Kidney tubule cell (primary cell): ENCODE measurements at regions not wholly inside any gene's neighbourhood (a gene's known extent, or its start where the extent isn't known, plus 50 kb on each side); places are given as distances from the start of the nearest gene placed in this dataset.
"Not testable (repeated sequence)": the region's sequence is repeated elsewhere in the genome, so short reads cannot be mapped to it uniquely, and the experiment has no call there.

Source experiments
- DNase-seq: peaks from one replicate; pipeline ENCODE4 v3.0.0-alpha.2; 2018; ENCODE audit warnings: low spot score

DNA sequence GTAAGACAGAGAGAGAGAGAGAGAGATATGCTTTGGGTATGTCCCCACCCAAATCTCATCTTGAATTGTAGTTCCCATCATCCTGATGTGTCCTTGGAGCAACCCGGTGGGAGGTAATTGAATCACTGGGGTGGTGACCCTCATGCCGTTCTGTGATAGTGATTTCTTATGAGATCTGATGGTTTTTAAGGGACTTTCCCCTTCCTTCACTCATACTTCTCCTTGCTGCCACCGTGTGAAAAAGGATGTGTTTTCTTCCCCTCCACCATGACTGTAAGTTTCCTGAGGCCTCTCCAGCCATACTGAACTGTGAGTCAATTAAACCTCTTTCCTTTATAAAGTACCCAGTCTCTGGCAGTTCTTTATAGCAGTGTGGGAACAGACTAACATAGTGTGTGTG is 60.3 kb downstream of the EOMES start:
- no peak for DNase-seq

DNA sequence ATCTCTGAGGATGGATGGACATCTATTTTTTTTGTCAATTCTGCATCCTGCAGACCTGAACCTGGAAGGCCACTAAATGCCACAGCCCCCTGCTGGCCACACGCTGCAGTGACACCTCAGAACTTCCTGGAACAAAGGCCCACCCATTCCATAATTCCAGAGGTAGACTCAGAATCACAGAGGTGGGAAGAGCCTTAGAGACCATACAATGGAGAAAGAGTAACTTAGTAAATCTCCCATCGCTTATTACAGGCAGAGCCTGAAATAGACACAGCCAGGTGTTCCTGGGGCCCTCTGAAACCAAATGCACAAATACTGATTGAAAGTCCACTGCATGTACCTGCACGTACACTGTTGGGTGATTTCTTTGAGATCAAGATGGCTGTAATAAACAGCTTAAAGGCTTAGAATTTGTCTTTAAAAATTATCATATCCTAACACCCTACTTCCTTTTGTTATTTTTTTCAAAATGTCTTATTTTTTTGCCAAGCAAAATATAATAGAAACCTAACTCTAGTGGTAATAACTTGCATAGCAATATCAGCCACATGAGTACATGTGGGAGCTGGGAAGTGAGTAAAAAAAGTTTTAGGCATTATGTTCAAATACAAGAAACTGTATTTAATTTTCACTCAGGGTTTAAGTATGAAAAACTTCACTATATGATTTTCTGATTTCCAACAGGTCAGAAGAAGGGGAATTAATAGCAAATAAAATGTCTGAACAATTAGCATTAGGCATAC is 62.7 kb downstream of the EOMES start:
- DNase-seq, result peak; percentile 65

DNA sequence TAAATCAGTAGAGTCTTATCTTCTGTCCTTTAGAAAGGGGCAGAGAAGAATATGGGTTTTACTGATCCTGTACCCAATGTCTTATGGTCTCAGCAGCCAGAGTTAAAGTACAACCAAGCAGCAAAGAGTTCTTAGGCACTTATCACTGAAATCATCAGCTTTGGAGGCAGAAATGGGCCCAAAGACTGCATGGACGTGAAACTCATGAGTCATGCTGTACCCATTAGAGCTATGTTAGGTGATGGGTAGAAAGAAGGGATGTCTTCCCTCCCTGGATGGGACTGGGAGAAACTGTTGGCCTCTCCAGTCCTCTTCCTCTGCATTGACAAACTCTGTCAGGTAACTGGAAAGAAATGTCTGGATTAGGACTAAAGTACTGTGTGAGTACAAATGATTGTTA is 63.4 kb downstream of the EOMES start:
- peak; percentile 41 for DNase-seq

DNA sequence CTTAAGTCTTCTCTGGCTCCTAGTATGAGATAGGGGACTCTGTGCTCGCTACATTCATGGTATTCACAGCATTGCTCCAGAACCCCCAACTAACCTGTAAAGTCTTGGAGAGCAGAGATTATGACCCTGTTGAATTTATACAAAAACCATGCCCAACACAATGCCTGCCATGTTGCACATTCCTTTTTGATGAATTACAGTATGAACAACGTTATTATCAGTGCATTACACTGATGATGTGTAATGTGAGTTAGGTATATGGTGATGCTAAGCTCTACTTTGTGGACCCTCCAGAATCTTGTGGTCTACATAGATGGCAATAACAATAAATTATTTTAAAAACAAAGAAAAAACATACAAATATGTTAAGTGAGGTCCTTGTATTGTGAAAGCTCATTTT is 64.3 kb downstream of the EOMES start:
- no peak for DNase-seq

DNA sequence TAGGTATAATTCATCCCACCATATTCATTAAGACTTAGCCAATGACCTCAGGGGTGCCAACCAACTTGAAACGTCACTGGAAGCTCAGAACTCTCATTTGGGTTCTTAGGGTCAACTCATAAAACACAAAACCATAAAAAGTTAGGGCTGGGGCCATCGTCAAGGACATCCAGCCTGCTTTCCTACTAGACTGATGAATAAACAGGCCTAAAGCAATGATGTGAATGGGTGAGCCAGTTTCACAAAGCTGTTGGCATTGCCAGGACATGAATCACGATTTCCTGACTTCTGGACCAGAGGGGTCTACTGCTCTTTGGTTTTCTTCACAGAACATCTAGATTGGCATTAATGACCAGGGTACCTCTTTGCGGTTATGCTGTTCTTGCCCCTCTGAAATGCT is 64.7 kb downstream of the EOMES start:
- DNase-seq, result peak; percentile 60

DNA sequence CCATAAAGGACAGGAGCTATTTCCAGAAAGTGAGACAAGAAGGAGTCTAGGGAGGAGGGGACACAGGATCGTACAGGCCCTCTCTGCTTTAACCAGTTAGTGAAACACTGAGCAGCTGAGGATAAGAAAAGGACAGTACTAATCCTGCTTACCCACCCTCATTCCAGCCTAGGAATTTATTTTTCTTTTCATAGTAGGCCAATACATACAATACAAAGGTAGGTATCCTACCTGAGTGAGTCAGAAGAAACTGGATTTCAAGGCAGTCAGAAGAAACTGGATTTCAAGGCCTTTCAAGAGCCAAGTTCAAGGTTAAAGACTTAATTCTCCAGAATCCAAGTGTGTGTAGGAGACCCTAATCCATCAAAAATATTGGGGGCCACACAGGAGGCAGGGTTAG is 65.3 kb downstream of the EOMES start:
- DNase-seq, result no peak

DNA sequence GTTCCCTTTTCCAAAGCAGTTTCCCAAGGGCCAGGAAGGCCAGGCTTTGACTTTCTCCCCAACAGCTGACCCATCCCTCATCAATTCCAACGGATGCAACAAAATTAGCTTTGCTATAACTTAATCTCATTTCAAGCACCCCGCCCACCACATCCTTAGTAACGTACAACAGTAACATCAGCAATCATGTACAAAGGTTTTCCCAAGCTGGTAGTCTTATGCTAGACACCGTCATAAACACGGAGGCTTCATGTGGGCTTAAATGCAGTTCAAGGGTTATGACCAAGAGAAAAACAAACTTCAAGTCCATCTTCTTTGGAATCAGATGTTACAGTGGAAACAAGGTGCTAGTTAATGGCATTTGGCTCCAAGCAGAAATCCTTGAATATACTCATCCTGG is 66.6 kb downstream of the EOMES start:
- DNase-seq, result no peak

DNA sequence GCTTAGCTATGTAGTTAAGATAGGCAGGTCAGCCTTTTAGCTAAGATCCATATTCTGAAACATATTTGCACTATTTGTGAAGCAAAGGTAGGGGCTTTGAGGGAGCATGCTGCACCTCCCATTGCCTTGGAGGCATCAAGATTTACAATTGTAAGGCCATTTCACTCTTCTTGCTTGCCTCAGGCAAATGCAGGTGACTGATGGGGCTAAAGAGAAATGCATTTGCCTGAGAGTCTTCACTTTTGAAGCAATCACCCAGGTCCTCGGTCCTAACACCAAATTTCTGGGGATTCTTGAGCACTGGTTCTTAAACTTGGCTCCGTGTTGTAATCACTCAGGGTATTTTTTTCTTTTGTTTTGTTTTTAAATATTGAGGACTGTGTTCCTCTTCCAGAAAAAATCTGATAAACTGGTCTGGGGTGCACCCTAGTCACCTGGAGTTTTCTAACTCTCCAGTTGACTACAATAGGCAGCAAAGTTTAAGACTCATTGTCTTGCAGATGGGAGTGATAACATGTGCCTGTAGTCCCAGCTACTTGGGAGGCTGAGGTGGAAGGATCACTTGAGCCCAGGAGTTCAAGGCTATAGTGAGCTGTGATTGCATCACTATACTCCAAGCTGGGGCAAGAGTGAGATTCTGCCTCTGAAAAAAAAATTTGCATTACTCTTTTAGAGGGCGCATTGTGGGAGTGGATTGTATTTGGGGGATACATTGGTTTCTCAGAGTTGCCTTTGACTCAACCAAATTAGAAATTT is 68.1 kb downstream of the EOMES start:
- no peak for DNase-seq

DNA sequence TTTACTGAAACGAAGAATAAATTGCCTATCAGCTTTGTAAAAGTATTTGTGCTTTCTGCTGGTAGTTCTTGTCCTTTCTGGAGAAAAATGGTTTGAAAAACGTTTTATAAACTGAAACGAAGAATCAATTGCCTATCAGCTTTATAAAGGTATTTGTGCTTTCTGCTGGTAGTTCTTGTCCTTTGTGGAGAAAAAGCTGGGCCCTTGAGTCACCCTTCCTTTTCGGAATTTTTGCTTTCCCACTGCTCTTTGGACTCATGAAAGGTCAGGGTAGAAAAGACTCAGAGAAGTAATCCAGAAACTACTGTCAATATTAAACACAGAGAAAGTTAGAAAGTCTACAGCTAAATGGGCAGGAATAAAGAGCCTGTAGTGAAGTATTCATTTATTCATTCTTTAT is 72.8 kb downstream of the EOMES start:
- DNase-seq, result no peak

DNA sequence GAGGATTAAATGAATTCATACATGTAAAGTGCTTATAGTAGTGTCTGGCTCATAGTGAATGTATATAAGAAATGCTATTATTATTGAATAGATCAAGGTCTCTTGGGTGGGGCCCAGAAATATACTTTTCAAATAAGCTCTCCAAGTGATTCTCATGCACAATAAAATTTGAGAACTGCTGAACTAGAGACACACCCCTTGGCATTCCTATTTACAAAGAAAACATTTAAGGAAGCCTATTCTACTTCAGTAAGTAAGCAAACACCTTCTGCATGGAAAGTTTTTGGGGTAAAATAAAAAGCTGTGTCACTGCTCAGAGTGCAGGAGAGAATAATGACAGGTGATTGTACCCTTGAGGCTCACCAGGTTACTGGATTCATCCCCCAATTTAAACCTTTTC is 75.2 kb downstream of the EOMES start:
- no peak for DNase-seq

DNA sequence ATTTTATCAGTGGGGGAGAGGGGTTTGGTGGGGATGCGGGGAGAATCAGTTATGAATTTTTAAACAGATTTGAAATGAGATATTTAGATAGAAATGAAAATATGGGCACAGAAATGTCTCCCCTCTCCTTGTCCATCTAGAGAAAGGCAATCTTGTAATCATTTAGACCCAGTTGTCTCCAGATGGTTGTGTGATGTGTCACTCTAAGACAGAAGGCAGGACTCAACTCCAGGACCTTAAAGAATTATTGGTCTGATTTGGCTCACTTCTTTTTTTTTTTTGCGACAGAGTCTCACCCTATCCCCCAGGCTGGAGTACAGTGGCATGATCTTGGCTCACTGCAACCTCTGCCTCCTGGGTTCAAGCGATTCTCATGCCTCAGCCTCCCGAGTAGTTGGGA is 77.2 kb downstream of the EOMES start:
- DNase-seq, result peak; percentile 51

DNA sequence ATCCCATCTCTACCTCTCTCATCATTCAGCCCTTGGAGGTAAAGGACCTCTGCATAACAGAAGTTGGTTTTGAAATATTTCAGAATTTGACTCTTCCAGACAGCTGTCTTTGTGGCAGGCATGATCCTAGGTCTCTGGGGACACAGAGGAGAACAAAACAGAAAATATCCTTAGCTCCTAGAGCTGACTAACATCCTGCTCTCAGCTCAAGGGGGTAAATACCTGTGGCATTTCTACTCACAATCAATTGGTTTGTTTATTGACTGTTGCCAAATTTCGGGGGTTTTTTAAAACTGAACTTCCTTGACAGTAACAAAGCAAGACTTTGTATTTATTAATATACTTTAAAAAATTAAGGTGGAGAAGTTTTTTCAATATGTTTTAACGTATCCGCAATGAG is 78.8 kb downstream of the EOMES start:
- DNase-seq, result peak; percentile 67

DNA sequence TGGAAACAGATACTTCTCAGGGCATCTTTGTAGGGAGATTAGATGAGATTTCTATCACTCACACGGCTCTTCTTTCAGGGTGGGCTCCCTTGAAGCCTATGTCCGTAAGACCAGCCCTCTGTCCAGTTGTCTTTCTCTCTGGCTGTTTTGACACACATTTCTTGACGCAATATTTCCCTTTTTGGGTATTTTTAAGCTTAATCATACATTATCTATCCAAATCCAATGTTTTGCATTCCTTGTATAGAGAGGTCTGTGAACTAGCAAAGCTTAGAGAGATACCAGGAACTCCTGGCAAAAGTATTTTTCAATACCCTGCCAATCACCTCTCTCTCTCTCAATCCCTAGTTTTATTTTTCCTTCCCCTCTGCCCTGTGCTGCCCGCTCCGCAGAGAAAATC is 79.3 kb downstream of the EOMES start:
- DNase-seq, result no peak

DNA sequence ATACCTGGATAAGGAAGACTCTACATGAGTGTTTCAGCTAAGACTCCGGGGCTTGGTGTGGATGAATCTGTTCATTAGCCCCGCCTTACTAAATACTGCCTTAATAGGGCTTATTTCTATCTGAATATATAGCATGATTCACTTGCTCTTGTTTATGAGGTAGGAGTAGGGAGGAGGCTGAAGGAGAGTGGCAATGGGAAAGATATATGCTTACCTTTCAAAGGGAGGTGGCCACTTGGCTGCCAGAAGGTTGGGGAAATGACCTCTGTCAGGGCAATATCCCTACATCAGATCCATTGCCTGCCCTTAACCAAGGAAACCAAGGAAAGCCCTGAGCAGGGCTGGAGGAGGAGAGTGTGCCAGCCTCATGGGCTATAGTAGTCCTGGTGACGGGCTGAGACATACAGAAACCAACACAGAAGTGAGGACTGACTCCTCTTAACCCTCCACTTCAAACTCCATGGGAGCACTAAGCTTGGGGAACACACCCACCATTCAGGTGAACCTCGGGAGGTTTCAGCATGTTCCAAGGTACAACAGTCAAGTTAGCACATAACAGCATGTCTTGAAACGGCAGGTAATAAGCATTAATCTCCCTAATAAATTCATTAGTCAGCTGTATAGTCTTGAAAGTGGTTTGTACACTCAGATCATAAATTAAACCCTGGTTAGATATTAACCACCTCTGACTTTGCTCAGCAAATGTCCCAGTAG is 80.1 kb downstream of the EOMES start:
- peak; percentile 62 for DNase-seq

DNA sequence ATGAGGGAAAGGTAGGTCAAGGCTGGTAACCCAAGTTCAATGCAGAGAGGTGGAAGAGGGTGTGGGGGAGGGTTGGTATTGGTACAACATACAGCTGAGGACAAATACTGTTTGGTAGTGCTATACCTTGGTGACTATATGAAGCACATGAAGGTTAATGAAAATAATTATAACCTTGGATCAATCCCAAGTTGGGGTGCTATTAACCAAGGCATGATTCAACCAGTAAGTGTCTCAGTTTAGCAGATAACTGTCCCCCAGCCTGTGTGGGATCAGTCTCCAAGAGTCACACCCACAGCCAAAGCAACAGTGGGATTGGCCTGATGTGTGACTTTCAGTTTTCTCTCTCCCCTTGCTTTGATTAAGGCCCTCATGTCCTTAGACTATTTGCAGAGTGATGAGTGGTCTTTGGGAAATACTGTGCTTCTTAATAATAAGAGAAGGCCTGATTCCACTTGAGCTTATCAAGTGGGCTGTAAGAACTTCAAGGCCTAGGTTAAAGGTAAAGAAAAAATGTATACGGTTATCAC is 80.8 kb downstream of the EOMES start:
- DNase-seq, result no peak

DNA sequence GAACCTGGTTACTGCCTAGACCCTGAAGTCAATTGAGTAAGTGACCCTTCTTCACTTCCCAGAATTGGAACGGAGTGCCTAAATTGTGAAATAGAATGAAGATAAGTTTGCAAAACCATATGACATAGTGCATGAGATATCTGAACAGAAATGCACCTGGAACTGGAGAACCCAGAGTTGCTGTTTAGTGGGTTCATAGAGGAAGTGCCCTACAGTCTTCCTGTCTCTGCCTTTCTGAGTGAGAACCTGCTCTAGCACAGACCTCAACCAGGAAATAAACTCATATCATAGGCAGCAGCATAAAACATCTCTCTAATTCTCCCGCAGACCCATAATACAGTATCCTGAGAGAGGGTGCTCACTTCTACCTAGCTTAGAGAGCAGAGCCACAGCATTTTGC is 82.9 kb downstream of the EOMES start:
- DNase-seq, result no peak

DNA sequence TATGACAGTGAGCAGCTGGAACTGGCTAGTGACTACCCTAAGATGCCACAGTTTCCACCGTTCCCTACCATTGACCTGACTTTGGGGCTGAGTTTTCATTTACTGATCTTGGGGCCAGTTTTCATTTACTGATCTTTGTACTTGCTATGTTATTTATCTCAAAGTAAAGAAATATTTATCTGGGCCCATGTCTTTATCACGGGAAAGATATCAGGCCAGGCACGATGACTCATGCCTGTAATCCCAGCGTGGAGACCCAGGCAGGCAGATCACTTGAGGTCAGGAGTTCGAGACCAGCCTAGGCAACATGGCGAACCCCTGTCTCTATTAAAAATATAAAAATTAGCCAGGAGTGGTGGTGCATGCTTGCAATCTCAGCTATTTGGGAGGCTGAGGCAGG is 83.5 kb downstream of the EOMES start:
- DNase-seq, result no peak

DNA sequence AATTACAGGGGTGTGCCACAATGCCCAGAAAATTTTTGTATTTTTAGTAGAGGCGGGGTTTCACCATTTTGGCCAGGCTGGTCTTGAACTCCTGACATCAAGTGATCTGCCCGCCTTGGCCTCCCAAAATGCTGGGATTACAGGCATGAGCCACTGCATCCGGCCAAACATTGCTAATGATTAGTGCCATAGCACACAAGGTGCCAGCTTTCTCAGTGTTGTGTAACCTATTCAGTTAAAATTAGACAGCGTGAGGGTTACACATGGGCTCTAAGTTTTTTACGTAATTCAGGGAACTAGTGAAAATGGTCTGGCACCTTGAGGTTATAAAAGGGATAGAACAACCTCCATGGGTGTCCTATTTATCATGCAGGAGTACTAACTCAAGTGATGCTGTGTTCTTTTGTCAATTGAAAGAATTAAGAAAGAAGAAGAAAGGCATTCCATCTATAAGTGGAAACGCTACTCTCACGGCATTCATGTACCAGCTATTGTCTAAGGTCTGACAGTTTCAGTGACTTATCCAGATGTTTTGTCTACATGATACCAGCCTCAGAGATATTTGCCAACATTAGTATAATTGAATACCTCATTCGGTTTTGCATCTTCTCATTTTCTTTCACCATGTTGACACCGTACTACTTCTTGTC is 84.7 kb downstream of the EOMES start:
- DNase-seq, result peak; percentile 56

DNA sequence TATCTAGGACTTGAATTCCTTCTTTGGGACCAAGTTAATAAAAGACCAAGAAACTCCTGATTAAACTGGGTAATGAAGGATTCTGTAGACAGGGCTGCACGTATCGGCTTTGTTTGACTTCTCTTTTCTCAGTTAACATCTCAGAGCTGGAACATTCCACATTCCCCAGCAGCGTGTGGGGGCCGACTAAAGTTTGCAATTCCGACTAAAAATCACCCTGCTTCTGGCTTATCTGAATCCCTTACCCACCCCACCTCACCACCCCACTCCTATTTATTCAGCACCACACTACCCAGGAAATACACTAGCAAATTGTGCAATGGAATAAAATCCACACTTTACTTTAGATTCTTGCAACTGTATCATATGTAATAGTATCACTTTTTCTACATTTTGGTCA is 87.1 kb downstream of the EOMES start:
- DNase-seq, result not testable (repeated sequence)

DNA sequence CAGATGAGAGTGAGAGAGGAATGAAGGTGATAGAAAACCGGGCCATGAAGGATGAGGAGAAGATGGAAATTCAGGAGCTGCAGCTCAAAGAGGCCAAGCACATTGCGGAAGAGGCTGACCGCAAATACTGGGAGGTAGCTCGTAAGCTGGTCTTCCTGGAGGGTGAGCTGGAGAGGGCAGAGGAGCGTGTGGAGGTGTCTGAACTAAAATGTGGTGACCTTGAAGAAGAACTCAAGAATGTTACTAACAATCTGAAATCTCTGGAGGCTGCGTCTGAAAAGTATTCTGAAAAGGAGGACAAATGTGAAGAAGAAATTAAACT is 88.9 kb downstream of the EOMES start:
- peak; percentile 75 for DNase-seq

DNA sequence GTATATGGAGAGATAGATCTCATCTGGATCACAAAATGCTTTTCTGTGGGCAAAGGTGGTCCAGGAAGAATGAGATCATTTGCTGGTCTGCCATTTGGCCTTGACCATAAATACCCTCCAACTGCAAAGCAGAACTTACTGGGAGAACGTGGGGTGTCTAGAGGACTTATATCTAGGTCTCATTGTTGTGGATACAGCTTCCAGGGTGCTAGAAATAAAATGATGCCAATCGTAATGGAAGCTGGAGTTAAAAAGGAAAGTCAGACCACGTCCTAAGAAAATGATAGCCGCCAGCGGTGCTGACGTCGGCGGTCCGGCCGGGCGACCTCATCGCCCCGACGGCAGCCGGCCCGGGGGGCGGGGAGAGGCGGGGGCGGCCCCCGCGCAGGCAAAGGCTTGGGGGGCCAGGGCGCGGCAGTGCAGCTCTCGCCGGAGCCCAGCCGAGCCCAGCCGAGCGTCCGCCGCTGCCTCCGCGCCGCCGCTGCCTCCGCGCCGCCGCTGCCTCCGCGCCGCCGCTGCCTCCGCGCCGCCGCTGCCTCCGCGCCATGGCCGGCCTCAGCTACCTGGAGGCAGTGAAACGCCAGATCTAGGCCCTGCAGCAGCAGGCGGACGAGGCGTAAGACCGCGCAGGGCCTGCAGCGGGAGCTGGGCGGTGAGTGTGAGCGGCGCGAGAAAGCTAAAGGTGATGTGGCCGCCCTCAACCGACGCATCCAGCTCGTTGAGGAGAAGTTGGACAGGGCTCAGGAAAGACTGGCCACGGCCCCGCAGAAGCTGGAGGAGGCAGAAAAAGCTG is 89.5 kb downstream of the EOMES start:
- DNase-seq, result peak; percentile 72

DNA sequence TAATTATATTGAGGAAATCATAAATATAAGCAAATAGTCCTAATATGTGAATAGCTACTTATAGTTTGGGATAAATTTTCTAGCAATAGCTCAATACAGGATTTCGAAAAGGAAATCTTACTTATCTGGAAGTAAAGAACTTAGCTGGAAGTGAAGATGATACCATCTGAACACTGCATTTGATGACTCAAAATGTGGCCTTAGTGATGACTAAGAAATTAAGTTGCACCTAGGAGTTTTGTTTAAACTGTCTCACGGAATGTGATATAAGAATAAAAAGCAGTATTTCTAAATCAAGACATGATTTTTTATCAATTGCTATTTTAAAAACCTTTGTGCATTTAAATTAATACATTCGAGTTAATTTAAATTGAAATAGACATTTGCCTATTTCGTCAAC is 91.2 kb downstream of the EOMES start:
- DNase-seq, result peak; percentile 44
